Adipocyte (in vitro differentiated cells): ENCODE measurements at regions not wholly inside any gene's neighbourhood (a gene's known extent, or its start where the extent isn't known, plus 50 kb on each side); places are given as distances from the start of the nearest gene placed in this dataset.
A peak's percentile ranks its signal among the peaks of the same experiment; 100 is the strongest.

ENCODE experiments used
- DNase-seq: peaks from one replicate; pipeline ENCODE4 v3.0.0-alpha.2; 2015; ENCODE audit warnings: low read depth
- H3K27me3 ChIP-seq: replicated peaks from 2 replicates; pipeline ENCODE4 v1.7.0; 2013; ENCODE audit warnings: mild to moderate bottlenecking, low read length, moderate library complexity; ENCODE audit not compliant: control insufficient read depth, insufficient read depth
- H3K36me3 ChIP-seq: 2 replicates; pipeline ENCODE4 v1.7.0; 2013; ENCODE audit warnings: low read length, mild to moderate bottlenecking, moderate library complexity; ENCODE audit not compliant: control insufficient read depth, insufficient read depth, severe bottlenecking
- H3K4me1 ChIP-seq: 2 replicates; pipeline ENCODE4 v1.7.0; 2013; ENCODE audit warnings: mild to moderate bottlenecking, low read length, moderate library complexity; ENCODE audit not compliant: control insufficient read depth, insufficient read depth
- H3K4me3 ChIP-seq: 2 replicates; pipeline ENCODE4 v1.7.0; 2013; ENCODE audit warnings: mild to moderate bottlenecking, low read length, moderate library complexity
- H3K9ac ChIP-seq: 2 replicates; pipeline ENCODE4 v1.7.0; 2013; ENCODE audit warnings: mild to moderate bottlenecking, low read length, moderate library complexity
- H3K9me3 ChIP-seq: 2 replicates; pipeline ENCODE4 v1.7.0; 2013; ENCODE audit warnings: mild to moderate bottlenecking, low read length, moderate library complexity; ENCODE audit not compliant: control insufficient read depth

GRCh38 chr16:52227851-52228250 is 319.1 kb downstream of the TOX3 start:
- Histone ChIP-seq H3K9me3 (no peaks in the 10 kb centered on the region), H3K4me3 (no peak overlapping the region), H3K9ac (no peak overlapping the region), H3K36me3 (no peaks in the 10 kb centered on the region), H3K4me1 (no peaks in the 10 kb centered on the region), H3K27me3 (no peaks in the 10 kb centered on the region)
- DNase-seq = no peak

GRCh38 chr16:52212841-52213240 is 334.1 kb downstream of the TOX3 start:
- Histone ChIP-seq H3K36me3 (no peaks in the 10 kb centered on the region), H3K4me1 (no peaks in the 10 kb centered on the region), H3K27me3 (no peaks in the 10 kb centered on the region), H3K9me3 (peaks cover 5% of the 10 kb centered on the region), H3K4me3 (no peak overlapping the region), H3K9ac (no peak overlapping the region)
- DNase-seq = no peak

- H3K4me3 ChIP-seq = no peak overlapping the region
- no peaks in the 10 kb centered on the region for H3K36me3 ChIP-seq
- H3K9ac ChIP-seq = no peak overlapping the region
- DNase-seq = no peak
- H3K4me1 ChIP-seq = no peaks in the 10 kb centered on the region
- no peaks in the 10 kb centered on the region for H3K9me3 ChIP-seq
- no peaks in the 10 kb centered on the region for H3K27me3 ChIP-seq
Observed at GRCh38 chr16:52209227-52209626, 337.7 kb downstream of the TOX3 start.

GRCh38 chr16:52203096-52203495 is 343.8 kb downstream of the TOX3 start:
- no peak for DNase-seq
- Histone ChIP-seq H3K36me3 (no peaks in the 10 kb centered on the region), H3K4me3 (no peak overlapping the region), H3K9me3 (no peaks in the 10 kb centered on the region), H3K4me1 (no peaks in the 10 kb centered on the region), H3K9ac (no peak overlapping the region), H3K27me3 (no peaks in the 10 kb centered on the region)

- Histone ChIP-seq H3K4me1 (no peaks in the 10 kb centered on the region), H3K9ac (no peak overlapping the region), H3K4me3 (no peak overlapping the region), H3K9me3 (no peaks in the 10 kb centered on the region), H3K27me3 (peaks cover 13% of the 10 kb centered on the region), H3K36me3 (no peaks in the 10 kb centered on the region)
- no peak for DNase-seq
Observed at GRCh38 chr16:52193441-52193840, 353.5 kb downstream of the TOX3 start.

- Histone ChIP-seq H3K4me1 (no peaks in the 10 kb centered on the region), H3K9me3 (no peaks in the 10 kb centered on the region), H3K4me3 (no peak overlapping the region), H3K9ac (no peak overlapping the region), H3K36me3 (no peaks in the 10 kb centered on the region), H3K27me3 (peaks cover 13% of the 10 kb centered on the region)
- DNase-seq = peak; percentile 77
Observed at GRCh38 chr16:52191531-52192134, 355.3 kb downstream of the TOX3 start.

- H3K4me1 ChIP-seq = no peaks in the 10 kb centered on the region
- no peaks in the 10 kb centered on the region for H3K36me3 ChIP-seq
- H3K27me3 ChIP-seq = peaks cover 4% of the 10 kb centered on the region
Observed at GRCh38 chr16:52184336-52184735, 362.6 kb downstream of the TOX3 start.

GRCh38 chr16:52182840-52183239 is 364.1 kb downstream of the TOX3 start:
- H3K27me3 ChIP-seq = peaks cover 4% of the 10 kb centered on the region
- no peaks in the 10 kb centered on the region for H3K36me3 ChIP-seq
- H3K4me3 ChIP-seq = no peak overlapping the region
- no peaks in the 10 kb centered on the region for H3K4me1 ChIP-seq
- DNase-seq = no peak
- H3K9ac ChIP-seq = no peak overlapping the region
- no peaks in the 10 kb centered on the region for H3K9me3 ChIP-seq

More at GRCh38 chr16:52184336-52184735, 362.6 kb downstream of the TOX3 start:
- Histone ChIP-seq H3K4me3 (no peak overlapping the region), H3K9ac (no peak overlapping the region), H3K9me3 (no peaks in the 10 kb centered on the region)
- DNase-seq = no peak

GRCh38 chr16:52174168-52174567 is 372.8 kb downstream of the TOX3 start:
- no peaks in the 10 kb centered on the region for H3K27me3 ChIP-seq
- no peaks in the 10 kb centered on the region for H3K36me3 ChIP-seq
- H3K4me1 ChIP-seq = no peaks in the 10 kb centered on the region
- no peaks in the 10 kb centered on the region for H3K9me3 ChIP-seq
- H3K9ac ChIP-seq = no peak overlapping the region
- no peak overlapping the region for H3K4me3 ChIP-seq
- DNase-seq = no peak

- DNase-seq = no peak
- no peaks in the 10 kb centered on the region for H3K36me3 ChIP-seq
- H3K27me3 ChIP-seq = no peaks in the 10 kb centered on the region
- no peaks in the 10 kb centered on the region for H3K9me3 ChIP-seq
- no peaks in the 10 kb centered on the region for H3K4me1 ChIP-seq
- H3K4me3 ChIP-seq = no peak overlapping the region
- no peak overlapping the region for H3K9ac ChIP-seq
Observed at GRCh38 chr16:52171481-52171880, 375.5 kb downstream of the TOX3 start.

GRCh38 chr16:52167328-52167727 is 379.6 kb downstream of the TOX3 start:
- no peak overlapping the region for H3K4me3 ChIP-seq
- no peak for DNase-seq
- H3K27me3 ChIP-seq = no peaks in the 10 kb centered on the region
- no peak overlapping the region for H3K9ac ChIP-seq
- H3K36me3 ChIP-seq = no peaks in the 10 kb centered on the region
- H3K9me3 ChIP-seq = no peaks in the 10 kb centered on the region
- no peaks in the 10 kb centered on the region for H3K4me1 ChIP-seq

GRCh38 chr16:52165961-52166360 is 381.0 kb downstream of the TOX3 start:
- DNase-seq = no peak
- no peaks in the 10 kb centered on the region for H3K36me3 ChIP-seq
- no peaks in the 10 kb centered on the region for H3K27me3 ChIP-seq
- H3K9me3 ChIP-seq = no peaks in the 10 kb centered on the region
- no peak overlapping the region for H3K4me3 ChIP-seq
- H3K4me1 ChIP-seq = no peaks in the 10 kb centered on the region
- H3K9ac ChIP-seq = no peak overlapping the region
